ENCODE measurements at regions not wholly inside any gene's neighbourhood (a gene's known extent, or its start where the extent isn't known, plus 50 kb on each side); places are given as distances from the start of the nearest gene placed in this dataset.
"Not testable (repeated sequence)": the region's sequence is repeated elsewhere in the genome, so short reads cannot be mapped to it uniquely, and the experiment has no call there.

DNA sequence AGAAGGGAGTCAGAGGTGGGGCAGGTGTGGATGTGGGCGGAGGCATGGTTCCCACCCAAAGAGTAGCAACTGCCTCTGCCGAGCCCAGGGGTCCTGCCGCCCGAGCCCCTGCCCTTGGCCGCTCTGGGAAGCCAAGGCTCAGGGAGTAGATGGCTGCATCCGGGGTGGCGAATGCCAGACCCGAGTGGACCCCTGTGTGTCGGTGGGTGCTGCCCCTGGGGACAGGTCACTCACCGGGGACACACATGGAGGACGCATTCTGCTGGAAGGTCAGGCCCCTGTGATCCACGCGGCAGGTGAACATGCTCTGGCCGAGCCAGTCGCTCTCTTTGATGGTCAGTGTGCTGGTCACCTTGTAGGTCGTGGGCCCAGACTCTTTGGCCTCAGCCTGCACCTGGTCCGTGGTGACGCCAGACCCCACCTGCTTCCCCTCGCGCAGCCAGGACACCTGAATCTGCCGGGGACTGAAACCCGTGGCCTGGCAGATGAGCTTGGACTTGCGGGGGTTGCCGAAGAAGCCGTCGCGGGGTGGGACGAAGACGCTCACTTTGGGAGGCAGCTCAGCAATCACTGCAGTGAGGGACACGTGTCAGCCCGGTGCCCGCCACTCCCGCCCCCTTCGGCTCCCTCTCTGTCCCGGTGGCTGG, 329.0 kb downstream of the TMEM121 start:
- no peak overlapping the region for H3K27ac Mint-ChIP-seq
- H3K36me3 Mint-ChIP-seq (ENCODE audit: low read depth), result no peaks in the 10 kb centered on the region
- H3K27me3 Mint-ChIP-seq (ENCODE audit: low read depth), result peaks cover under 1% of the 10 kb centered on the region
- DNase-seq (ENCODE audit: low spot score), result no peak
- no peak overlapping the region for H3K4me3 Mint-ChIP-seq (ENCODE audit: low read depth)
- H3K9me3 Mint-ChIP-seq, result no peaks in the 10 kb centered on the region
- peaks cover 8% of the 10 kb centered on the region for H3K4me1 Mint-ChIP-seq (ENCODE audit: low read depth)
- intact Hi-C loops (cut with micrococcal nuclease), result no loop called here

DNA sequence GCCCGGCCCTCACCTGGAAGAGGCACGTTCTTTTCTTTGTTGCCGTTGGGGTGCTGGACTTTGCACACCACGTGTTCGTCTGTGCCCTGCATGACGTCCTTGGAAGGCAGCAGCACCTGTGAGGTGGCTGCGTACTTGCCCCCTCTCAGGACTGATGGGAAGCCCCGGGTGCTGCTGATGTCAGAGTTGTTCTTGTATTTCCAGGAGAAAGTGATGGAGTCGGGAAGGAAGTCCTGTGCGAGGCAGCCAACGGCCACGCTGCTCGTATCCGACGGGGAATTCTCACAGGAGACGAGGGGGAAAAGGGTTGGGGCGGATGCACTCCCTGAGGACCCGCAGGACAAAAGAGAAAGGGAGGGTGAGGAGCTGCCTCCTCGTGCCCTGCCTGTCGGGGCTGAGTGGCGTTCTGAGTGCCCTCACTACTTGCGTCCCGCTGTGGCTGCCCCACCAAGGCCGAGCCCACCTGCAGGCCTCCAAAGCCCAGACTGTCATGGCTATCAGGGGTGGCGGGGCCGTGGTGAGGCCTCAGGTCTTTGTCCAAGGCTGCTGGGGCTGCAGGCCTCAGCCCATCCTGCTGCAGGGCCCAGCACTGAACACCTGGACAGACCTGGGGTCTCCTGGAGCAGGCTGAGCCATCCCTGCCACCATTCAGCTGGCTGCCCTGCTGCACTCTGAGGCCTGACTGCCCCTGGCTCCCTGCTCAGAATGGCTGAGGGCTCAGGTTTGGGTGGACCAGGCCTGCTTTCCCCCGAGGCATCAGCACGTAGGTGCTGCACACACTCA, 329.7 kb downstream of the TMEM121 start:
- no peak overlapping the region for H3K4me3 Mint-ChIP-seq (ENCODE audit: low read depth)
- H3K27ac Mint-ChIP-seq, result no peak overlapping the region
- intact Hi-C loops (cut with micrococcal nuclease), result no loop called here

DNA sequence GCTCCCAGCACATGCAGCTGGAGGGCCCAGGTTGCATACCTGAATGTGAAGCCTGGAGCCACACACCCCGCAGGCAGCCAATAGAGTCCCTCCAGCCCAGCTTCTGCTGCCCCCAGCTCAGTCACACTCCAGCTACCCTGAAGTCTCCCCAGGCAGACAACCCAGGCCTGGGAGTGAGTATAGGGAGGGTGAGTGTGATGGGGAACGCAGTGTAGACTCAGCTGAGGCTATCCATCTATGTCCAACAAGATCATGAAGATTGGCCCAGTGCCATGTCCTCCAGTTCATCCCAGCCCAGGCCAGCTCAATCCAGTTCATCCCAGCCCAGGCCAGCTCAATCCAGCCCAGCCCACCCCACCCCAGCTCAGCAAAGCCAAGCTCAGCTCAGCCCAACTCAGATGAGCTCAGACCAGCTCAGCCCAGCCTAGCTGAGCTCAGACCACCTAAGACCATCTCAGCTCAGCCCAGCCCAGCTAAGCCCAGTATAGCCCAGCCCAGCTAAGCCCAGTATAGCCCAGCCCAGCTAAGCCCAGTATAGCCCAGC, 330.4 kb downstream of the TMEM121 start:
- DNase-seq (ENCODE audit: low spot score), result peak; percentile 7
- intact Hi-C loops (cut with micrococcal nuclease), result no loop called here
- Mint-ChIP-seq H3K9me3 (no peaks in the 10 kb centered on the region), H3K36me3 (ENCODE audit: low read depth) (no peaks in the 10 kb centered on the region), H3K4me1 (ENCODE audit: low read depth) (peaks cover 21% of the 10 kb centered on the region), H3K27ac (no peak overlapping the region), H3K4me3 (ENCODE audit: low read depth) (no peak overlapping the region), H3K27me3 (ENCODE audit: low read depth) (peaks cover 2% of the 10 kb centered on the region)

More for the DNA sequence above, 329.7 kb downstream of the TMEM121 start:
- Mint-ChIP-seq H3K9me3 (no peaks in the 10 kb centered on the region), H3K4me1 (ENCODE audit: low read depth) (peaks cover 15% of the 10 kb centered on the region), H3K36me3 (ENCODE audit: low read depth) (no peaks in the 10 kb centered on the region), H3K27me3 (ENCODE audit: low read depth) (peaks cover 2% of the 10 kb centered on the region)
- DNase-seq (ENCODE audit: low spot score), result peak; percentile 6

DNA sequence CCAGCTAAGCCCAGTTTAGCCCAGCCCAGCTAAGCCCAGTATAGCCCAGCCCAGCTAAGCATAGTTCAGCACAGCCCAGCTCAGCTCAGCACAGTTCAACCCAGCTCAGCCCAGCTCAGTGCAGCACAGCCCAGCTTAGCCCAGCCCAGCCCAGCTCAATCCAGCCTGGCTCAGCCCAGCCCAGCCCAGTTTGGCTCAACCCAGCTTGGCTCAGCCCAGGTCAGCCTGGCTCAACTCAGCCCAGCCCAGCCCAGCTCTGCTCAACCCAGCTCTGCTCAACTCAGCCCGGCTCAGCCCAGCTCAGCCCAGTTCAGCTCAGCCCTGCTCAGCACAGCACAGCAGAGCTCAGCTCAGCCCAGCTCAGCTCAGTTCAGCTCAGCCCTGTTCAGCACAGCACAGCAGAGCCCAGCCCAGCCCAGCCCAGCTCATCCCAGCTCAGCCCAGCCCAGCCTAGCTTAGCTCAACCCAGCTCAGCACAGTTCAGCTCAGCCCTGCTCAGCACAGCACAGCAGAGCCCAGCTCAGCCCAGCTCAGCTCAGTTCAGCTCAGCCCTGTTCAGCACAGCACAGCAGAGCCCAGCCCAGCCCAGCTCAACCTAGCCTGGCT, 330.9 kb downstream of the TMEM121 start:
- H3K36me3 Mint-ChIP-seq (ENCODE audit: low read depth), result no peaks in the 10 kb centered on the region
- H3K27ac Mint-ChIP-seq, result peak overlapping the region; percentile 28
- no peak overlapping the region for H3K4me3 Mint-ChIP-seq (ENCODE audit: low read depth)
- intact Hi-C loops (cut with micrococcal nuclease), result no loop called here
- peaks cover 2% of the 10 kb centered on the region for H3K27me3 Mint-ChIP-seq (ENCODE audit: low read depth)
- H3K4me1 Mint-ChIP-seq (ENCODE audit: low read depth), result peaks cover 27% of the 10 kb centered on the region
- no peaks in the 10 kb centered on the region for H3K9me3 Mint-ChIP-seq
- DNase-seq (ENCODE audit: low spot score), result peak; percentile 15

DNA sequence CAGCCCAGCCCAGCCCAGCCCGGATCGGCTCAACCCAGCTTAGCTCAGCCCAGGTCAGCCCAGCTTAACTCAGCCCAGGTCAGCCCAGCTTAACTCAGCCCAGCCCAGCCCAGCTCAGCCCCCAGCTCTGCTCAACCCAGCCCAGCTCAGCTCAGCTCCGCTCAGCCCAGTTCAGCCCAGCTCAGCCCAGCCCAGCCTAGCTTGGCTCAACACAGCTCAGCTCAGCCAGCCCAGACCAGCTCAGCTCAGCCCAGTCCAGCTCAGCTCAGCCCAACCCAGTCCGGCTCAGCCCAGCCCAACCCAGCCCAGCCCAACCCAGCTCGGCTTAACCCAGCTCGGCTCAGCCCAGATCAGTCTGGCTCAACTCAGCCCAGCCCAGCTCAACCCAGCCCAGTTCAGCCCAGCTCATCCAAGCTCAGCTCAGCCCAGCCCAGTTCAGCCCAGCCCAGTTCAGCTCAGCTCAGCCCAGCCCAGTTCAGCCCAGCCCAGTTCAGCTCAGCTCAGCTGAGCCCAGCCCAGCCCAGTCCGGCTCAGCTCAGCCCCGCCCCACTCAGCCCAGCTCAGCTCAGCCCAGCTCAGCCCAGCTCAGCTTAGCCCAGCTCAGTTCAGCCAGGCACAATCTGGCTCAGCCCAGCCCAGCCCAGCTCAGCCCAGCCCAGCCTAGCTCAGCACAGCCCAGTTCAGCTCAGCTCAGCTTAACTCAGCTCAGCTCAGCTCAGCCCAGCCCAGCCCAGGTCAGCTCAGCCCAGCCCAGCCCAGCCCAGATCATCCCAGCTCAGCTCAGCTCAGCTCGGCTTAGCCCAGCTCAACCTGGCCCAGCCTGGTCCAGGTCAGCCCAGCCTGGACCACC, 331.7 kb downstream of the TMEM121 start:
- H3K4me3 Mint-ChIP-seq (ENCODE audit: low read depth), result peak overlapping the region; percentile 43
- peak; percentile 50 for DNase-seq (ENCODE audit: low spot score)
- no peaks in the 10 kb centered on the region for H3K9me3 Mint-ChIP-seq
- H3K36me3 Mint-ChIP-seq (ENCODE audit: low read depth), result no peaks in the 10 kb centered on the region
- peak overlapping the region; percentile 63 for H3K27ac Mint-ChIP-seq
- intact Hi-C loops (cut with micrococcal nuclease), result no loop called here
- H3K27me3 Mint-ChIP-seq (ENCODE audit: low read depth), result peaks cover 8% of the 10 kb centered on the region
- H3K4me1 Mint-ChIP-seq (ENCODE audit: low read depth), result peaks cover 34% of the 10 kb centered on the region

DNA sequence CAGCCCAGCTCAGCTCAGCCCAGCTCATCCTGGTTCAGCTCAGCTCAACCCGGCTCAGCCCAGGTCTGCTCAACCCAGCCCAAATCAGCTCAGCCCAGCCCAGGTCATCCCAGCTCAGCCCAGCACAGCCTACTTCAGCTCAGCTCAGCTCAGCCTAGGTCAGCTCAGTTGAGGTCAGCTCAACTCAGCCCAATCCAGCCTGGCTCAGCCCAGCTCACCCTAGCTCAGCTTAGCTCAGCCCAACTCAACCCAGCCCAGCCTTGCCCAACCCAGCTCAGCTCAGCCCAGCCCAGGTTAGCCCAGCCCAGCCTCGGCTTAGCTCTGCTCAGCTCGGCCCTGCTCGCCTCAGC, 332.3 kb downstream of the TMEM121 start:
- peak overlapping the region; percentile 63 for H3K27ac Mint-ChIP-seq
- no peak for DNase-seq (ENCODE audit: low spot score)
- H3K9me3 Mint-ChIP-seq, result no peaks in the 10 kb centered on the region
- intact Hi-C loops (cut with micrococcal nuclease), result no loop called here
- peak overlapping the region; percentile 43 for H3K4me3 Mint-ChIP-seq (ENCODE audit: low read depth)
- H3K27me3 Mint-ChIP-seq (ENCODE audit: low read depth), result peaks cover 9% of the 10 kb centered on the region
- peaks cover 36% of the 10 kb centered on the region for H3K4me1 Mint-ChIP-seq (ENCODE audit: low read depth)
- H3K36me3 Mint-ChIP-seq (ENCODE audit: low read depth), result no peaks in the 10 kb centered on the region

DNA sequence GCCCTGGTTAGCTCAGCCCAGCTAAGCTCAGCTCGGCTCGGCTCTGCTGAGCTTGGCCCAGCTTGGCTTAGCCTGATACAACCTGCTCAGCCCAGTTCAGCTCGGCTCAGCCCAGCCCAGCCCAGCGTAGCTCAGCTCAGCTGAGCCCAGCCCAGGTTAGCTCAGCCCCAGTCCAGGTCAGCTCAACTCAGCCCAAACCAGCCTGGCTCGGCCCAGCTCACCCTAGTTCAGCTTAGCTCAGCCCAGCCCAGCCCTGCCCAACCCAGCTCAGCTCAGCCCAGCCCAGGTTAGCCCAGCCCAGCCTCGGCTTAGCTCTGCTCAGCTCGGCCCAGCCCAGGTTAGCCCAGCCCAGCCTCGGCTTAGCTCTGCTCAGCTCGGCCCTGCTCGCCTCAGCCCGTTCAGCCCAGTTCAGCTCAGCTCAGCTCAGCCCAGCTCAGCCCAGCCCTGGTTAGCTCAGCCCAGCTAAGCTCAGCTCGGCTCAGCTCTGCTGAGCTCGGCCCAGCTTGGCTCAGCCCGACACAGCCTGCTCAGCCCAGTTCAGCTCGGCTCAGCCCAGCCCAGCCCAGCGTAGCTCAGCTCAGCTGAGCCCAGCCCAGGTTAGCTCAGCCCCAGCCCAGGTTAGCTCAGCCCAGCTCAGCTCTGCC, 332.8 kb downstream of the TMEM121 start:
- H3K9me3 Mint-ChIP-seq; H3K4me3 Mint-ChIP-seq (ENCODE audit: low read depth); H3K27ac Mint-ChIP-seq; H3K27me3 Mint-ChIP-seq (ENCODE audit: low read depth); intact Hi-C loops (cut with micrococcal nuclease); H3K36me3 Mint-ChIP-seq (ENCODE audit: low read depth); DNase-seq (ENCODE audit: low spot score): not testable (repeated sequence)
- H3K4me1 Mint-ChIP-seq (ENCODE audit: low read depth), result peaks cover 36% of the 10 kb centered on the region

DNA sequence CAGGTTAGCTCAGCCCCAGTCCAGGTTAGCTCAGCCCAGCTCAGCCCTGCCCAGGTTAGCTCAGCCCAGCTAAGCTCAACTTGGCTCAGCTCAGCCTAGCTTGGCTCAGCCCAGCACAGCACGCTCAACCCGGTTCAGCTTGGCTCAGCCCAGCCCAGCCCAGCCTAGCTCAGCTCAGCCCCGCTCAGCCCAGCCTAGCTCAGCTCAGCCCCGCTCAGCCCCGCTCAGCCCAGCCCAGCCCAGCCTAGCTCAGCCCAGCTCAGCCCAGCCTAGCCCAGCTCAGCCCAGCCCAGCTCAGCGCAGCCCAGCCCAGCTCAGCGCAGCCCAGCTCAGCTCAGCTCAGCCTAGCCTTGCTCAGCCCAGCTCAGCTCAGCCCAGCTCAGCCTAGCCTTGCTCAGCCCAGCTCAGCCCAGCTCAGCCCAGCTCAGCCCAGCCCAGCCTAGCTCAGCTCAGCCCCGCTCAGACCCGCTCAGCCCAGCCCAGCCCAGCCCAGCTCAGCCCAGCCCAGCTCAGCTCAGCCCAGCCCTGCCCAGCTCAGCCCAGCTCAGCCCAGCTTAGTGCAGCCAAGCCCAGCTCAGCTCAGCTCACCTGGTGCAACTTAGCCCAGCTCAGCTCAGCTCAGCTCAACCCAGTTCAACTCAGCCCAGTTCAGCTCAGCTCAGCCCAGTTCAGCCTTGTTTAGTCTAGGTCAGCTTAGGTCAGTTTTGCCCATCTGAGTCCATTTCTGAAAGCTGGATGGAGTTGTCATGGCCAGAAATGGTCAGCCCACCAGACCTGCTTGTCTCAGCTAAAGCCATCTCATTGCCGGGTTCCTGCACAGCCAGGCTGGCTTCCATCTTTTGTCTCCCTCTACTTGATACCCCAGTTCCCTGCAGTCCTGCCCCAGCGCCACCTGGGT, 333.6 kb downstream of the TMEM121 start:
- Mint-ChIP-seq H3K27ac (peak overlapping the region; percentile 55), H3K9me3 (no peaks in the 10 kb centered on the region), H3K4me1 (ENCODE audit: low read depth) (peaks cover 36% of the 10 kb centered on the region), H3K36me3 (ENCODE audit: low read depth) (no peaks in the 10 kb centered on the region), H3K27me3 (ENCODE audit: low read depth) (peaks cover 12% of the 10 kb centered on the region), H3K4me3 (ENCODE audit: low read depth) (peak overlapping the region; percentile 40)
- intact Hi-C loops (cut with micrococcal nuclease), result no loop called here
- peak; percentile 60 for DNase-seq (ENCODE audit: low spot score)

DNA sequence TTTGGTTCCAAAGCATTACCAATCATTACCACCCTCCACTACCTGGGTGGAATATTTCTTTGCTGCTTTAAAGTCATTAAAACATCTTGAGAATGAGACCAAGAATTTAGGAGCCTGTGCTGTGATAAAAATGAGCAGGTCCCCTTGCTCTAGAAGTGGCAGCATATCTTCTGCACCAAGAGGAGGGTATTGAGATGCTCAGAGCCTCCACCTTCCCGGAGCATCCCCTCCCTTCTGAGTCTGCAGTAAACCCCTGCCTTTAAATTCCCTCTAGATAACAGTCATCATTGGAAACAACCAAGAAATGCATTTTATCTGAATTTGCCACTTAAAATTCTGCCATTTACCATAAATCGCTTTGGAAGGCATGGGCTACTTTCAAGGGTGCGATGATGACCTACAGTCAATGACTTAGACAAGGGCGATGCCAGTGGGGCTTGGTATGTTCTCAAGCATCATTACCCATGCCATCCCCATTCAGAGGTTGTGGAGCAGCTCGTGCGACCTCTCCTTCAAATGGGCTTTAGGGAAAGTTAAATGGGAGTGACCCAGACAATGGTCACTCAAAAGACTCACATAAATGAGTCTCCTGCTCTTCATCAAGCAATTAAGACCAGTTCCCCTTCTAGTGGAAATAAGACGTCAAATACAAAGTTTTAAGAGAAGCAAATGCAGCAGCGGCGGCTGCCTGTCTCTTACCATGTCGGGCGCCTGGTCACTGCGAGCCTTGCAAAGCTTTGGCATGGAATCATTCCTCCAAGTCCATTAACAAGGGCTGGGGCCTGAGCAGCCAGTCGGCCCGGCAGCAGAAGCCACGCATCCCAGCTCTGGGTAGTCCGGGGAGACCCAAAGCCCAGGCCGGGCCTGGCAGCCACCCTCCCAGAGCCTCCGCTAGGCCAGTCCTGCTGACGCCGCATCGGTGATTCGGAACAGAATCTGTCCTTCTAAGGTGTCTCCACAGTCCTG, 334.5 kb downstream of the TMEM121 start:
- Mint-ChIP-seq H3K9me3 (no peaks in the 10 kb centered on the region), H3K27ac (peak overlapping the region; percentile 55), H3K4me3 (ENCODE audit: low read depth) (peak overlapping the region; percentile 40), H3K36me3 (ENCODE audit: low read depth) (no peaks in the 10 kb centered on the region), H3K27me3 (ENCODE audit: low read depth) (peaks cover 12% of the 10 kb centered on the region), H3K4me1 (ENCODE audit: low read depth) (peaks cover 36% of the 10 kb centered on the region)
- intact Hi-C loops (cut with micrococcal nuclease), result no loop called here
- no peak for DNase-seq (ENCODE audit: low spot score)

DNA sequence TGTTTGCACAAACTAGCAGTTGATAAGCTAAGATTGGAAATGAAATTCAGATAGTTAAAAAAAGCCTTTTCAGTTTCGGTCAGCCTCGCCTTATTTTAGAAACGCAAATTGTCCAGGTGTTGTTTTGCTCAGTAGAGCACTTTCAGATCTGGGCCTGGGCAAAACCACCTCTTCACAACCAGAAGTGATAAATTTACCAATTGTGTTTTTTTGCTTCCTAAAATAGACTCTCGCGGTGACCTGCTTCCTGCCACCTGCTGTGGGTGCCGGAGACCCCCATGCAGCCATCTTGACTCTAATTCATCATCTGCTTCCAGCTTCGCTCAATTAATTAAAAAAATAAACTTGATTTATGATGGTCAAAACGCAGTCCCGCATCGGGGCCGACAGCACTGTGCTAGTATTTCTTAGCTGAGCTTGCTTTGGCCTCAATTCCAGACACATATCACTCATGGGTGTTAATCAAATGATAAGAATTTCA, 335.6 kb downstream of the TMEM121 start:
- H3K36me3 Mint-ChIP-seq (ENCODE audit: low read depth), result no peaks in the 10 kb centered on the region
- intact Hi-C loops (cut with micrococcal nuclease), result no loop called here
- H3K27ac Mint-ChIP-seq, result no peak overlapping the region
- peak overlapping the region; percentile 39 for H3K4me3 Mint-ChIP-seq (ENCODE audit: low read depth)
- peaks cover 12% of the 10 kb centered on the region for H3K27me3 Mint-ChIP-seq (ENCODE audit: low read depth)
- no peaks in the 10 kb centered on the region for H3K9me3 Mint-ChIP-seq
- peaks cover 34% of the 10 kb centered on the region for H3K4me1 Mint-ChIP-seq (ENCODE audit: low read depth)
- DNase-seq (ENCODE audit: low spot score), result peak; percentile 34

Measured in activated T-helper 2 cell treated with anti-CD3 and anti-CD28 coated beads, Interferon-gamma antibody, Interleukin-2, Interleukin-4, amounts not matched to agents 10 μg/mL and 5 μg/mL and 100 μg/mL, durations not matched to agents 14 hours and 24 hours and 36 hours (primary cell).